Panc1 (cell line): ENCODE measurements at regions not wholly inside any gene's neighbourhood (a gene's known extent, or its start where the extent isn't known, plus 50 kb on each side); places are given as distances from the start of the nearest gene placed in this dataset.

Source experiments
- ATAC-seq: fragments of 200-7000 bp; cut with Tn5 transposase; 2 replicates; pipeline ENCODE4 v1.9.1; 2020; ENCODE audit warnings: mild to moderate bottlenecking, moderate library complexity
- BruUV-seq: library from RNA; stranded (reverse); fragments of 400-500 nt; replicated peaks from 2 replicates; lab custom pipeline; 2021; lab: Mats Ljungman, UMichigan
- CTCF ChIA-PET: fragments of 300-600 bp; sonication (Branson Sonifier 250); formaldehyde crosslinking; loops from one replicate; lab custom pipeline; 2022; ENCODE audit warnings: antibody characterized with exemption; lab: Charles Lee
- POLR2A ChIA-PET: fragments of 300-600 bp; sonication (Branson Sonifier 250); formaldehyde crosslinking; loops from one replicate; lab custom pipeline; 2022; ENCODE audit warnings: antibody characterized with exemption; lab: Charles Lee
- DNase-seq: peaks from one replicate; pipeline ENCODE4 v3.0.0-alpha.2; 2010; ENCODE audit warnings: low read depth, low spot score
- H3K27ac ChIP-seq: 2 replicates; pipeline ENCODE4 v1.5.1; 2011; ENCODE audit warnings: mild to moderate bottlenecking, low read length, inconsistent platforms
- H3K27me3 ChIP-seq: fragments of 200-500 bp; sonication (Bioruptor generic); 2 replicates; pipeline ENCODE4 v1.6.0; 2014; ENCODE audit warnings: low read length, inconsistent platforms; ENCODE audit not compliant: control insufficient read depth, insufficient read depth
- H3K36me3 ChIP-seq: fragments of 200-500 bp; sonication (Bioruptor generic); 2 replicates; pipeline ENCODE4 v1.5.1; 2014; ENCODE audit warnings: inconsistent platforms, mild to moderate bottlenecking, low read length, moderate library complexity; ENCODE audit not compliant: control insufficient read depth, insufficient read depth
- H3K4me1 ChIP-seq: 2 replicates; pipeline ENCODE4 v1.5.1; 2011; ENCODE audit warnings: inconsistent platforms, mild to moderate bottlenecking, low read length, moderate library complexity; ENCODE audit not compliant: control insufficient read depth, insufficient read depth
- H3K4me3 ChIP-seq, 2 experiments: 2 replicates each; pipeline ENCODE4 v1.5.1; 2011 to 2012; ENCODE audit warnings: low read depth in 2 of 2, low read length in 2 of 2, mild to moderate bottlenecking in 2 of 2, inconsistent platforms in 1 of 2, moderate library complexity in 1 of 2
- H3K9me3 ChIP-seq: fragments of 200-500 bp; sonication (Bioruptor generic); 2 replicates; pipeline ENCODE4 v1.5.1; 2014; ENCODE audit warnings: low read depth, mild to moderate bottlenecking, inconsistent platforms, low read length, moderate library complexity; ENCODE audit not compliant: control insufficient read depth, insufficient read depth
- REST ChIP-seq, 2 experiments: IDR thresholded peaks; 2 replicates each; pipeline ENCODE4 v1.6.1; 2011 to 2012; ENCODE audit warnings: low read depth in 2 of 2, control low read depth in 1 of 2, low read length in 1 of 2, mild to moderate bottlenecking in 1 of 2, moderate library complexity in 1 of 2; ENCODE audit not compliant: insufficient read depth in 1 of 2
- in situ Hi-C: cut with HindIII; loops from 2 replicates; pipeline ENCODE4 v1.10.0; 2016; ENCODE audit warnings: low sequenced_read_pairs, low pct_unique_long_range_greater_than_20kb
- intact Hi-C: fragments of 100-400 bp; cut with micrococcal nuclease; formaldehyde crosslinking; loops from one replicate; pipeline ENCODE4 v1.10.0; 2022; ENCODE audit not compliant: unreplicated experiment

DNA sequence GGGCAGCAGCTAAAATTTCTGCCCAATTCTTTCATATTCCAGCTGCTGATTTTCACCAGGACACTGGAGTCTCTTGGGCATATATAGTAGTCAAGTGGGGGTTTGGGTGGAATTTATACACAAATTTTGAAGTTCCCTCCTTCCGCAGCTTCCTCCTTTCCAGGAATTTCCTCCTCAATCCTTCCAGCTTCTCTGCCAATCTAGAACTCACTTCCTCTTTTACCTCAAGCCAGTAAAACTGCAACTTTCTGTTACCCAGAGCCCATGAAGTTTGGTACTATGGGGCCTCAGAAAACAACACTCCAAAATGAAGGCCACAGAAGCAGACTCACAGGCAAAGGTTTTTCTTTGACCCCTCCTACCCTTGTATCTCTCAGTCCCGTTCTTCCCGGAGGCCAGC lies 51.7 kb upstream of the G2E3 start:
- POLR2A ChIA-PET: no interaction called here
- intact Hi-C loops: no loop called here
- no peak for ATAC-seq

More for the DNA sequence above, 51.7 kb upstream of the G2E3 start:
- no peak overlapping the region for H3K27ac ChIP-seq
- H3K27me3 ChIP-seq: no peaks in the 10 kb centered on the region
- DNase-seq: no peak
- CTCF ChIA-PET: no interaction called here
- no peak overlapping the region for H3K4me3 ChIP-seq
- H3K36me3 ChIP-seq: no peaks in the 10 kb centered on the region
- no peaks in the 10 kb centered on the region for H3K4me1 ChIP-seq
- H3K9me3 ChIP-seq: no peaks in the 10 kb centered on the region
- in situ Hi-C loops: no loop called here
- TF ChIP-seq REST (IDR thresholded peaks at IDR 0.05; ENCODE audit: insufficient read depth in 1 of 2, low read depth in 2 of 2, low read length in 1 of 2): no peak
- BruUV-seq: no TSS peak
